ENCODE measurements at regions not wholly inside any gene's neighbourhood (a gene's known extent, or its start where the extent isn't known, plus 50 kb on each side); places are given as distances from the start of the nearest gene placed in this dataset.

- Histone ChIP-seq H3K4me3 (ENCODE audit: low read depth, low read length) (no peak overlapping the region), H3K4me1 (ENCODE audit: insufficient read depth) (no peaks in the 10 kb centered on the region), H3K27ac (ENCODE audit: low read depth) (no peak overlapping the region), H3K36me3 (ENCODE audit: insufficient read depth) (no peaks in the 10 kb centered on the region)
- DNase-seq (ENCODE audit: extremely low spot score): no peak
Measured at GRCh38 chr18:30057398-30057797, 985.1 kb downstream of the DSC3 start.

DNA sequence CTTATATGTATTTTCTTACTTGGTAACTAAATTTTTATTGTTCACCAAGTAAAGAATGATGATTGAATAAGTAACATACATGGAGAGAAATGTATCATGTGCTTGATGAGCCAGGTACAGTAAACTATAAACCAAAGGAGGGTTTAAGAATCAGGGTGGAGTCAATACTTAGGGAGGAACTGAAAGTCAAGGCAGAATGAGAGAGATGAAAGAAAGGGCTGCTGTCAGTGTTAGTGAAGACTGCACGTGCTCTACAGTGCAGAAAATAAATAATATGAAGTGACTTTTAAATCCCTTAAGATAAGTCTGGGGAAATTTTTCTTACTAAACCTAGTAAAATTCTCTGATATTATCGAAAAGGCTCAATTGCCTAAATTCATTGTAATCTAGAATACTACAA lies 986.0 kb downstream of the DSC3 start:
- WGBS: 48% methylated on average over 2 of the region's 2 CpGs

DNA sequence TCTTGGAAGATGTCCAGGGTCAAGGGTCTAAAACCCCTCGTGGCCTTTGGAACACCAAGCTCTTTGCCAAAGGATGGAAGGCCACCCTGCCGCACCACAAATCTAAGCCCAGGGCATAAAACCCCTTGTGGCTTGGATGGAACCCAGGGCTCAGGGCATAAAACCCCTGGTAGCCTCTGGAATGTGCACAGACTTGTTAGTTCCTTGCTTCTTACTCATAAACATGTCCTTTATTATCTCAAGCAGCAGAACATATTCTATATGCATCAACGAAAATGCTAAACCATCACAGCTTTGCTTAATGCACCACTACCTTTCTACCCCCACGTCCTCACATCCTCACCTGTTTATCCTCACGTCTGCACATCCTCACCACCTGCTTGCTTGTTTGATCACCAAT lies 998.0 kb downstream of the DSC3 start:
- WGBS: 66% methylated on average over 5 of the region's 5 CpGs

More for the DNA sequence above, 986.0 kb downstream of the DSC3 start:
- Histone ChIP-seq H3K4me1 (ENCODE audit: insufficient read depth) (no peaks in the 10 kb centered on the region), H3K4me3 (ENCODE audit: low read depth, low read length) (no peak overlapping the region), H3K36me3 (ENCODE audit: insufficient read depth) (no peaks in the 10 kb centered on the region), H3K27ac (ENCODE audit: low read depth) (no peak overlapping the region)
- no peak for DNase-seq (ENCODE audit: extremely low spot score)

DNA sequence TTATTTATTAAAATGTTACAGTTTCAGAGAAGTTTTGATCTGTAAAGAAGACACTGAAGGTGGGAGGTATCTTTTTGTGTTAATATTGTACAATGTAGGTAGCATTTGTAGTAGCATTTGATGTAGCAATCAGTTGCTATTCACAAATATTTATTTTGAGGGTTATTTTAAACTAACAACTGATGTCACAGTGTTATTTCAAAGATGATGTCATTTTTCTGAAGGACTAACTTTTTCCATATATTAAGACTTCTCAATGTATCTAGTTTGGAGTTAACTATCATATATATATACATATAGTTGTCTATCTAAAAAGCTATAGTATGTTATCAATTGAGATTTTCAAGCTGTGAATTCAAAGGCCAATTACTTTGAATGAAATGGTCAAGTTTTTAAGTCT lies 1003.3 kb downstream of the DSC3 start:
- no peaks in the 10 kb centered on the region for H3K4me1 ChIP-seq (ENCODE audit: insufficient read depth)
- no peaks in the 10 kb centered on the region for H3K36me3 ChIP-seq (ENCODE audit: insufficient read depth)
- H3K4me3 ChIP-seq (ENCODE audit: low read depth, low read length): no peak overlapping the region
- DNase-seq (ENCODE audit: extremely low spot score): no peak
- H3K27ac ChIP-seq (ENCODE audit: low read depth): no peak overlapping the region

More for the DNA sequence above, 998.0 kb downstream of the DSC3 start:
- DNase-seq (ENCODE audit: extremely low spot score): no peak
- no peaks in the 10 kb centered on the region for H3K36me3 ChIP-seq (ENCODE audit: insufficient read depth)
- no peak overlapping the region for H3K4me3 ChIP-seq (ENCODE audit: low read depth, low read length)
- H3K27ac ChIP-seq (ENCODE audit: low read depth): no peak overlapping the region
- no peaks in the 10 kb centered on the region for H3K4me1 ChIP-seq (ENCODE audit: insufficient read depth)

DNA sequence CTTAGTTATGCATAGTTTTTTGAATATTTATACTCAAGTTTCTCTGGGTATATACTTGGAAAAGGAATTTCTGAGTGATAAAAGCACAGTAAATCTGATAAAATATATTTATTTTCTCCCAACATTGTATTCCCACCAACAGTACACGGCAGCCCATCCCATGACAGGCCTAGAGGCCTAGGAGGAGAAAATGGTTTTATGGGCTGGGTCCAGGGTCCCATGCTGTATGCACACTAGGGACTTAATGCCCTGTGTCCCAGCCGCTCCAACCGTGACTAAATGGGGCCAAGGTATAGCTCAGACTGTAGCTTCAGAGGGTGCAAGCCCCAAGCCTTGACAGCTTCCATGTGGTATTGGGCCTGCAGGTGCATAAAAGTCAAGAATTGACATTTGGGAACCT lies 1007.7 kb downstream of the DSC3 start:
- no peaks in the 10 kb centered on the region for H3K4me1 ChIP-seq (ENCODE audit: insufficient read depth)
- WGBS: 94% methylated on average over 3 of the region's 3 CpGs
- DNase-seq (ENCODE audit: extremely low spot score): no peak
- no peak overlapping the region for H3K27ac ChIP-seq (ENCODE audit: low read depth)
- no peak overlapping the region for H3K4me3 ChIP-seq (ENCODE audit: low read depth, low read length)
- no peaks in the 10 kb centered on the region for H3K36me3 ChIP-seq (ENCODE audit: insufficient read depth)

GRCh38 chr18:30016179-30016578 lies 1026.4 kb downstream of the DSC3 start:
- no peak overlapping the region for H3K4me3 ChIP-seq (ENCODE audit: low read depth, low read length)
- H3K36me3 ChIP-seq (ENCODE audit: insufficient read depth): no peaks in the 10 kb centered on the region
- H3K27ac ChIP-seq (ENCODE audit: low read depth): no peak overlapping the region
- no peaks in the 10 kb centered on the region for H3K4me1 ChIP-seq (ENCODE audit: insufficient read depth)
- DNase-seq (ENCODE audit: extremely low spot score): no peak
- WGBS: 72% methylated on average over 2 of the region's 2 CpGs

DNA sequence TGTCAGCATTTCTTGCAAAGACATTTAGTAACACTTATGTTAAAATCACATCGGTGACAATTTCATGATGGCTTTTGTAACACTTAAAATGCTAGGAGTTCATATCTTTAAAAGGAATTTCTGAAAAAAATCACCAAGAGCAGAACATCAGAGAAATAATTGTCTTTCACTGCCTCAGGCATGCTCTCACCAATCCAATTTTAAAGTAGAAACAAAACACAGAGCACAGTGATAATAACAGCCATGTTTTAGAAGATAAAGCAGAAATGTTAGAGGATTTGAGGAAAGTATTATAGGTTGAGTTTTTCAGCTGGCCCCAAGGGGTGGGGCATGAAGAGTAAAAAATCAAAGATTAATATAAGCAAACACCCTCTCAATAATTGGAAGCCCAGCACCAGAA lies 1037.6 kb downstream of the DSC3 start:
- 75% methylated on average over 1 of the region's 1 CpG for WGBS
- no peaks in the 10 kb centered on the region for H3K36me3 ChIP-seq (ENCODE audit: insufficient read depth)
- H3K27ac ChIP-seq (ENCODE audit: low read depth): no peak overlapping the region
- no peaks in the 10 kb centered on the region for H3K4me1 ChIP-seq (ENCODE audit: insufficient read depth)
- DNase-seq (ENCODE audit: extremely low spot score): no peak
- no peak overlapping the region for H3K4me3 ChIP-seq (ENCODE audit: low read depth, low read length)

DNA sequence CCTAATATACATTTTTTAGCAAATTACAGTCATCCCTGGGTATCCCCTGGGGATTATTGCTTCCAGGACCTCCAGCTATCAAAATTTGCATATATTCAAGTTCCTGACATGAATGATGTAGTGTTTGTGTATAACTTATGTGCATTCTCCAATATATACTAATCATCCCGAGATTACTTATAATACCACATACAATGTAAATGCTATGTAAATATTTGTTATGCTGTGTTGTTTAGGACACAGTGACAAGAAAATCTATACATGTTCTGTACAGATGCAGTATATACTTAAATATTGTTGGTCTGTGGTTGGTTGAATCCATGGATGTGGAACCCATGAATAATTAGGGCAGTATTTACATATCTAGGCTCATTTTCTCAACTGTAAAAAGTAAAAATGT lies 1060.3 kb downstream of the DSC3 start:
- no peak for DNase-seq (ENCODE audit: extremely low spot score)
- Histone ChIP-seq H3K4me1 (ENCODE audit: insufficient read depth) (no peaks in the 10 kb centered on the region), H3K4me3 (ENCODE audit: low read depth, low read length) (no peak overlapping the region), H3K27ac (ENCODE audit: low read depth) (no peak overlapping the region), H3K36me3 (ENCODE audit: insufficient read depth) (no peaks in the 10 kb centered on the region)
- WGBS: 84% methylated on average over 1 of the region's 1 CpG

DNA sequence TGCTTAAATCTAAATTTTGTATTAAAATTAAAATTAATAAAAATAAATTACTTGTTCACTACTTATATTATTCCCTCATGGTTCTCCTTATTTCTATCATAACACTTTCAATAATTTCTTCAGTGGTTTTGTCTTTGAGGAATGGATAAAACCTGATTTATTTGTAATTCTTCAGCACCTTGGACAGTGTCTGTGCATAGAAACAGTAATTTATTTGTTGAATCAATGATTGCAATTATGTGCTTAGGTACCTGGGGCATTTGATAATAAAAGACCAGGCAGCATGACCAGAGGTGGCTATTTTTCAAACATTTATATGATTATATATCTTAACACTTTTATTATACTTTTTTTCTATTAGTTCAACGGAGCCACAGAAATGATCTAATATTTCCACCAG lies 1062.7 kb downstream of the DSC3 start:
- no peaks in the 10 kb centered on the region for H3K36me3 ChIP-seq (ENCODE audit: insufficient read depth)
- 91% methylated on average over 1 of the region's 1 CpG for WGBS

GRCh38 chr18:29969876-29970275 lies 1072.7 kb downstream of the DSC3 start:
- no peak for DNase-seq (ENCODE audit: extremely low spot score)
- Histone ChIP-seq H3K4me1 (ENCODE audit: insufficient read depth) (no peaks in the 10 kb centered on the region), H3K4me3 (ENCODE audit: low read depth, low read length) (no peak overlapping the region), H3K36me3 (ENCODE audit: insufficient read depth) (no peaks in the 10 kb centered on the region), H3K27ac (ENCODE audit: low read depth) (no peak overlapping the region)

More for the DNA sequence above, 1062.7 kb downstream of the DSC3 start:
- DNase-seq (ENCODE audit: extremely low spot score): no peak
- Histone ChIP-seq H3K4me1 (ENCODE audit: insufficient read depth) (no peaks in the 10 kb centered on the region), H3K4me3 (ENCODE audit: low read depth, low read length) (no peak overlapping the region), H3K27ac (ENCODE audit: low read depth) (no peak overlapping the region)

GRCh38 chr18:29962579-29962978 lies 1080.0 kb downstream of the DSC3 start:
- H3K36me3 ChIP-seq (ENCODE audit: insufficient read depth): no peaks in the 10 kb centered on the region
- H3K4me3 ChIP-seq (ENCODE audit: low read depth, low read length): no peak overlapping the region
- no peaks in the 10 kb centered on the region for H3K4me1 ChIP-seq (ENCODE audit: insufficient read depth)
- no peak for DNase-seq (ENCODE audit: extremely low spot score)
- no peak overlapping the region for H3K27ac ChIP-seq (ENCODE audit: low read depth)
- WGBS: 53% methylated on average over 3 of the region's 3 CpGs

DNA sequence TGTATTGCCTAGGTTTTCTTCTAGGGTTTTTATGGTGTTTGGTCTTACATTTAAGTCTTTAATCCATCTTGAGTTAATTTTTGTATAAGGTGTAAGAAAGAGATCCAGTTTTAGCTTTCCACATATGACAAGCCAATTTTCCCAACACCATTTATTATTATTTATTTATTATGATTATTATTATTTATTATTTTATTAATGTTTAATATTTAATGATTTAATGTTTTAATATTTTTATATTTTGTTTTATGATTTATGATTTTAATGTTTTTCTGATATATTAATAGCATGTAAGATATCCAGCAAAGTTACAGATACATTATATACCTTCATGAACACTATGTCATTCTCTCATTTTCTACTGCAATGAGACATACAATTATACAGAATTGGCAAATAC lies 1082.0 kb downstream of the DSC3 start:
- DNase-seq (ENCODE audit: extremely low spot score): no peak
- Histone ChIP-seq H3K4me1 (ENCODE audit: insufficient read depth) (no peaks in the 10 kb centered on the region), H3K36me3 (ENCODE audit: insufficient read depth) (no peaks in the 10 kb centered on the region), H3K4me3 (ENCODE audit: low read depth, low read length) (no peak overlapping the region), H3K27ac (ENCODE audit: low read depth) (no peak overlapping the region)

DNA sequence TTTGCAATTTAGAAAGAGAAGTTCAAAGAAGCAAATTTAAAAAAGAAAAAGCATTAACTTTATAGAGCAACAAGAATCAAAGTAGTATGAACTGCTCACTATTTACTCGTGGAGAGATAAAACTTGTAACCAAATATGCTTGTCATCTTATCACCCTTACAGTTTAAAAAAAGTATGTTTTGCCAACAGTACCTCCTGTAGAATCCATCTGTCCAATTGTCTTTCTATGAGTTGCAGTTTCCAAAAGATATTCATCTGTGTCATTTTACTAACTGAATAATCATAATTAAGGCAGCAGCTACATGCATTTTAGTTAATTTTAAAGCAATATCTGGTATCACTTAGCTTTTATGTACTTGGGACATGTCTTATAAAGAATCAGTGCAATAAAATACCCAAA lies 1112.3 kb downstream of the DSC3 start:
- Histone ChIP-seq H3K27ac (ENCODE audit: low read depth) (no peak overlapping the region), H3K4me1 (ENCODE audit: insufficient read depth) (no peaks in the 10 kb centered on the region), H3K36me3 (ENCODE audit: insufficient read depth) (no peaks in the 10 kb centered on the region), H3K4me3 (ENCODE audit: low read depth, low read length) (no peak overlapping the region)
- 21% methylated on average over 1 of the region's 1 CpG for WGBS
- no peak for DNase-seq (ENCODE audit: extremely low spot score)

DNA sequence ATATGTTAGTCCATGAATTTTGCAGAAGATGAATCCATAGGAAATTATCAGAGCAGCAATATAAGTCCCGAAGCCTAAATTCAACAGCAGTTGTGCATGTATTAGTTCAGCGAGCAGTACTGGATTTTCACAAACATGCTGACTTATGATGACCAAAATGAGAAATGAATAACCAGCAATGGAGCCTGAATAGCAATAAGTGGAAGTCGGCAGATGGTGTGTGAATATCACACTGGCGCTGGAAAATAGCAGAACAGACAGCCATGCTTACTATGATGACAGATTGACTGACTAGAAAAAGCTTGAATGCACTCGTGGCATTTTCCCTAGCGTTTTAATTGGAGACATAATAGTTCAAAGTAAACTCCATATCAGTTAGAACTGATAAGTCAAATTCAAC lies 1114.5 kb downstream of the DSC3 start:
- no peak overlapping the region for H3K27ac ChIP-seq (ENCODE audit: low read depth)
- H3K36me3 ChIP-seq (ENCODE audit: insufficient read depth): no peaks in the 10 kb centered on the region
- H3K4me1 ChIP-seq (ENCODE audit: insufficient read depth): no peaks in the 10 kb centered on the region
- no peak overlapping the region for H3K4me3 ChIP-seq (ENCODE audit: low read depth, low read length)
- 77% methylated on average over 6 of the region's 6 CpGs for WGBS
- no peak for DNase-seq (ENCODE audit: extremely low spot score)

GRCh38 chr18:29925566-29925965 lies 1117.0 kb downstream of the DSC3 start:
- no peaks in the 10 kb centered on the region for H3K36me3 ChIP-seq (ENCODE audit: insufficient read depth)
- no peaks in the 10 kb centered on the region for H3K4me1 ChIP-seq (ENCODE audit: insufficient read depth)
- H3K27ac ChIP-seq (ENCODE audit: low read depth): no peak overlapping the region
- H3K4me3 ChIP-seq (ENCODE audit: low read depth, low read length): no peak overlapping the region
- DNase-seq (ENCODE audit: extremely low spot score): no peak
- WGBS: 91% methylated on average over 1 of the region's 1 CpG
